EL (cell line): ENCODE measurements at regions not wholly inside any gene's neighbourhood (a gene's known extent, or its start where the extent isn't known, plus 50 kb on each side); places are given as distances from the start of the nearest gene placed in this dataset.
"Not testable (repeated sequence)": the region's sequence is repeated elsewhere in the genome, so short reads cannot be mapped to it uniquely, and the experiment has no call there.

Experiments used
- DNase-seq: peaks from one replicate; pipeline ENCODE4 v3.0.0-alpha.2; 2016

DNA sequence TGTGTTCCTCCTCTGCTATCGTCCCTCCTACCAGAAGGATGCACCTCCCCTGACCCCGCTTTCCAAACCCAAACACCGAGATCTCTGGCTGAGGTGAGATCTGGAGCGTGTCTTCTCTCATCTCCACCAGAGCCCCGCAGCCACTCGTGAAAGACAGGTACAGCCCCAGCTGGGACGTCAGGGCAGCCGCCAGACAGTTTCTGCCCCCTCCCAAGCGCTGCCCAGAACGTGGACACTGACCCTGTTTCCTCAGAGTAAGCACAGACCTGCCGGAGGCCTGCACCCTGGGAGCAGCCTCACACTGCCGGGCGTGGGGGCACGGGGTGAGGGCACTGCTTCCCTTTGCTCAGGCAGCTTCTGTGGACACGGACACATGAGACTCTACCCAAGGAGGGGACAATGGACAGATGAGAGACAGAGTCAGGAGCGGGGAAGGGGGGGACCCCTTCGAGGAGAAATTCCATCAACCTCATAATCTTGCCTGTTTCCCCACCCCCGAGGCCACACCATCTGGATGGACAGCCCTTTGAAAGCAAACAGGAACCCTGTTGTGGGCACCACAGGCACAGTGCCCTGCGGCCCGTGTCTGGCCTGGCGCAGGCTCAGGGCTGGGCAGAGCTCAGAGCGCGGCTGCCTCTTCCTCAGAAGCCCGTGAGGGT lies 210.6 kb downstream of the DLL1 start:
- DNase-seq: no peak

DNA sequence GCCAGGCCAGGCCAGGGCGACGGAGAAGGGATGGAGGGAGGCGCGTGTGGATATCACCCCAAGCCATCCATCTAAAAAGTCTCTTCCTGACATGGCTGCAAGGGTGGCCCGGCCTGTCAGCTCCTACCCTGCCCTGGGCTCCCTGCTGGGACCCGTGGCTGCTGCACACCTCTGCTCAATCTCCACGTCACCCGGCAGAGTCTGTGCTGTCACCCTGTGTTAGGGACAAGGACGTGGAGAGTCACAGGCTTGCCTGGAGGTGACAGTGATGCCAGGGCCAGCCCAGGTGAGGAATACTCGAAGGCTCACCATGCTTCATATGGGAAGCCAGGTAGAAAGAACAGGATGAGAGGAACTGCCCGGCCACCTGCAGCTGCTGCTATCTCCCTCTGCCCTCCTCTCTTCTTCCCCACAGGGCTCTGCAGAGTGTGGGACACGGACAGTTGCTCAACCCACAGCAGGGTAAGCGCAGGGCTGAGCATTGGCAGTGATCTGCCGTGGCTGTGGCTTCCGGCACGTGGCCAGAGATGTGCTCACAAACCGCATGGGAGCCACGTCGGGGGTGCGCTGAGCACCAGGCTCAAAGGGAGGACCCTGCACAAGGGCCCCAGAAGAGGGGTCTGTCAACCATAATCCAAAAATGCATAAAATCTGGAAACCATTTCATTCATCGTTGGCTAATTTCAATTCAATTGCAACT lies 214.3 kb downstream of the DLL1 start:
- DNase-seq: no peak

DNA sequence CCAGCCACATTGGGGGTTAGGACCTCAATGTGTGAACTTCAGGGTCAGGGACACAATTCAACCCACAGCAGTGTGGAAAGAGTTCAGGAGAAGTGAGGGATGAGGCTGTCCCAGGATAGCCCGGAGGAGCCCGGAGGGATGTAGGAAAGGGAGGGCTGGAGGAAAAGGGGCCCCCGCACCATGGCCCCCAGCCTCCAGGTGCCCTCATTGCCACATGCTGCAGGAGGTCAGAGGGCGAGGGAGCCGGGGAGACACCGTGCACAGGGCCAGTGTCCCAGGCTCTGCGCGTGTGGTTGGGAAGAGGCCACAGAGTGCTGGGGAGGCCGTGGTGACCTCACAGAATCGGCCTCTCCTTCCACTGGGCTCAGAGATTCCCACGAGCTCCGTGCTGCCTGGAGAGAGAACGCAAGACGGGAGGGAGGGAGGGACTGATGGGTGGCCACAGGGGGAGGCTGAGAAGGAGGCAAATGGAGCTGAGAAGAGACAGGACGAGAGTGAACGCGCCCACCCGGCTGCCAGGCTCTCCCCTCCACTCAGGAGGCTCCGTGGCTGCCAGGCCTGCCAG lies 215.1 kb downstream of the DLL1 start:
- DNase-seq: no peak

DNA sequence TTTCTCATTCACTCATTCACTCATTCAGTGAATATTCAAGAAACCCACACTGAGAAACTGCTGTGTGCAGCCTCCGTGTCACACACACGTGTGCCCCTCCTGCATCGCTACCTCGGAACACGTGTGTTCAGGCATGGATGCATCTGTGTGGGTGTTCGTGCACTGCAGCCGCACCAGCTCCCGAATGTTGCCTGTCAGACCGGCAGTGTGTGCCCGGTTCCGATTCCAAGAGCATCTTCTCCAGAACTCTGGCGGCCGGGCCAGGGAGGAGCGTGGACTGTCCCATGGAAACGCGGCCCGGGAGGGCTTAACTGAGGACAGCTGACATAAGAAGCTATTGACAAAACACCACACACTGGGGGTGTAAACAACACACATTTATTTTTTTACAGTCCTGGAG lies 216.0 kb downstream of the DLL1 start:
- DNase-seq: no peak

DNA sequence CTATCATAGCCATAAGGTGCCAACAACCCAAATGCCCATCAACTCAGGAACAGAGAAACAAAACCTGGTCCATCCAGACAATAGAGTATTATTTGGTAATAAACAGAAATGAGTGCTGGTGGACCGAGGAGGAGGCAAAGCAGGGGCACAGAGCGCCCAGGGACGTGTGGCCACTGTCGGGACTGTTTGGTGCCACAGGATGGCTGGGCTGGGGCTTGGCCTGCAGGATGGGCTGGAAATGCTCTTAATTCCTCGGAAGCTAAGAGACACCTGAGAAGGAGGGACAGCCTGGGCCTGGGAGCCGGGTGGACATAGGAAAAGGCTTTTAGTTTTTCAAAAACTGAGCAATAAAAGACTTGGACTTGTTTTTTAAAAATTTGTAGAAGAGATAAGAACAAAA lies 216.4 kb downstream of the DLL1 start:
- no peak for DNase-seq

DNA sequence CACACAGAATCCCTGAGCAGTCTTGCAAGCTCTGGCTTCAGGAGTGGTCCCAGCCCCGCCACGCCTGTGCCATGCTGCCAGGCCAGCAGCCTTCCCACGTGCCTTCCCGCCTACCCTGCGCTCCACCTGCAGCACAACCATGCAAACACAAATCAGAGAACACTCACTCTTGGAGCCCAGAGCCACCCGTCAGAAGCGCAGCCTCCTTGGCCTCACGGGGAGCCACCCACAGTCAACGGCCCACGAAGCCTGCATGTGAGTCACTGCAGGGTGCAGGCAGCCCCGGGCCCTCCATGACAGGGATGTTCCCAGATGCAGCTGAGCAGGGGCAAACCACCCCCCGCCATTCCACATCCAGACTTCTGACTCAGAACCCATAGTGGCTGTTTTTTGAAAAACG lies 217.0 kb downstream of the DLL1 start:
- DNase-seq: no peak

DNA sequence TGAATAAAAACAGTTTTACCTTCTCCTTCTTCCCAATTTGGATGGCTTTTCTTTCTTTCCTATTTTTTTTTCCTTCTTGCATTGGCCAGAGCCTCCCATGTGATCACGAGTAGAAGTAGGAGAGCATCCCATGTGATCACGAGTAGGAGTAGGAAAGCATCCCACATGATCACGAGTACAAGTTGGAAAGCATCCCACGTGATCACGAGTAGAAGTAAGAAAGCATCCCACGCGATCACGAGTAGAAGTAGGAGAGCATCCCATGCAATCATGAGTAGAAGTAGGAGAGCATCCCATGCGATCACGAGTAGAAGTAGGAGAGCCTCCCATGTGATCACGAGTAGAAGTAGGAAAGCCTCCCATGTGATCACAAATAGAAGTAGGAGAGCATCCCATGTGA lies 218.6 kb downstream of the DLL1 start:
- DNase-seq: no peak

DNA sequence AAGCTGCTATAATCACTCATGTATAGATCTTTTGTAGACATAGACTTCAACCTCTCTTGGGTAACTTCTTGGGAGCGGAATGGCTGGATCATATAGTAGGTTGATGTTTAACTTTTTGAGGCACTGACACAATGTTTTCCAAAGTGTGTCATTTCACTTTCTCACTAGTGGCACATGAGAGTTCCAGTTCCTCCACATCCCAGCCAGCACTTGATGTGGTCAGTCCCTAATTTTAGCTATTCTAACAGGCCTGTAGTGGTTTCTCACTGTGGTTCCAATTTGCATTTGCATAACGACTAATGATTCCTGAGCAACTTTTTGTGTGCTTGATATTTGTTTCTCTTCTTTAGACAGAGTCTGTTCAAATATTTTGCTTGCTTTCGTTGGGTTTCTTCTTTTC lies 221.3 kb downstream of the DLL1 start:
- DNase-seq: no peak

DNA sequence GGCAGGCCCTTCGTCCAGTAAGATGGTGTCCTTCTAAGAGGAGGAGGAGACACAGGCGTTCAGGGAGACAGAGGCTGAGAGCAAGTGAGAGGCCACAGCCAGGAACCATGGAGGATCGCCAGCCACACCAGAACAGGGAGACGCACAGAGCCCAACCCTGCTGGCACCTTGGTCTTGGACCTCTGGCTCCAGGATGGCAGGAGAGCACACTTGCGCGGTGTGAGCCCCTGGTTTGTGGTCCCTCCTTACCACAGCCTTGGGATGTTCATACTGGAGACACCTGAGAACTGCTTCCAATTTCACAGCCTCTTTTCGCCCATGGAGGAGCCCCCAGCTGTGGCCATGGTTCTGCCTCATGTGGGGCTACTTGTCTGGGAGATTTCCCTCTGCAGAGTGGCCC lies 222.4 kb downstream of the DLL1 start:
- no peak for DNase-seq

DNA sequence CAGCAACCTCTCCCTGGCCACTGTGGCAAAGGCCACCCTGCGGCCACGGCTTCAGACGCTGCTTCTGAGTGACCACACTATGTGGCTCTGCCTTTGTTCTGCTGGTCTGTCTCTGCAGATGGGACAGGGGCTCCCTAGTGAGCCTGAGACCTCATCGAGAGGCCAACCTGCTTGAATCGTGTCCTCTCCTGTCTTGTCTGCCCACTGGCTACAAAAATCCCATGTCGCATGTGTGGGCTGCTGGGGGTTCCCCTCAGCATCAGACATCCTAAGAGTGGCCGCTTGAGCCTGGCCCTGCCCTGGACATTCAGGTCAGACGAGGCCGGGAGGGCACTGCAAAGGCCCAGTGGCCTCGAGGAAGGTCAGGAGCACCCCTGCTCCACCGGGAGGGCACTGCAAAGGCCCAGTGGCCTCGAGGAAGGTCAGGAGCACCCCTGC lies 222.9 kb downstream of the DLL1 start:
- no peak for DNase-seq

DNA sequence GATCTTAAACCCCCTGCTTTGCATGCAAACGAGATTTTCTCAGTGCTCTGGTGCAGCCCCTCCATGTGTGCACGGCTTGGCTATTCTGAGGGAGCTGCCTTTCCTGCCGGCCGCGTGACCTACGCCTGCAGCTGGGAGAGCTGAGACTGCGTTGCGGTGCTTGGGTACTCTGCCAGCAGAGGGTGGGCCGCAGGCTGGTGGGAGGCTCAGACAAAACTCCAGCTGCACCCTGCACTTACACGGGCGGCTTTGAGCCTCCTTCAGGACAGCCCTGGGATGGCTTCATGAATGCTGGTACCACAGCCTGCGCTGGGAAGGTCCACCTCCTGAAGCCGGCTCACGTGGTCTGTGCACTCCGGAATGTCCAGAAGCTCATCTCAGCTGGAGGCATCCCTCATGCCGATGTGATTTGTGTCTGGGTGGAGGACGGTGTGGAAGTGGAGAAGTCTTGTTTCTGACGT lies 223.7 kb downstream of the DLL1 start:
- DNase-seq: no peak

DNA sequence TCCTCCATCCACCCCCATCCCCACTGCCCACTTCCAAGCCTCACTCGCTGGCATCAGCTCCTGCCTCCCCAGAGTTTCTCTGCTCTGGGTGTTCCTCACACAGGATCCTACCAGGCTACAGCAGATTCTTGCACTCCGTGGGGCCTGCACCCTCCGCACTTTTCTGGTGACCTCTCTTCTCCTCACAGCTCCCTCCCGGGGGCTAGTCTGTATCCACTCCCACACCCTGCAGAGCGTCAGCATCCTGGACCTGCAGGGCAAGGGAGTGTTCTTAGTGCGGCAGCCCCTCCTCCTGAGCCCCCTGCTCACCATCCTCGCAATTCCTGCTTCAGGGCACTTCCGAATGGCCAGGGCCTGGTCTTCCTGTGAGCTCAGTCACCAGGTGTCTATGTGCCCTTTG lies 224.2 kb downstream of the DLL1 start:
- DNase-seq: no peak

DNA sequence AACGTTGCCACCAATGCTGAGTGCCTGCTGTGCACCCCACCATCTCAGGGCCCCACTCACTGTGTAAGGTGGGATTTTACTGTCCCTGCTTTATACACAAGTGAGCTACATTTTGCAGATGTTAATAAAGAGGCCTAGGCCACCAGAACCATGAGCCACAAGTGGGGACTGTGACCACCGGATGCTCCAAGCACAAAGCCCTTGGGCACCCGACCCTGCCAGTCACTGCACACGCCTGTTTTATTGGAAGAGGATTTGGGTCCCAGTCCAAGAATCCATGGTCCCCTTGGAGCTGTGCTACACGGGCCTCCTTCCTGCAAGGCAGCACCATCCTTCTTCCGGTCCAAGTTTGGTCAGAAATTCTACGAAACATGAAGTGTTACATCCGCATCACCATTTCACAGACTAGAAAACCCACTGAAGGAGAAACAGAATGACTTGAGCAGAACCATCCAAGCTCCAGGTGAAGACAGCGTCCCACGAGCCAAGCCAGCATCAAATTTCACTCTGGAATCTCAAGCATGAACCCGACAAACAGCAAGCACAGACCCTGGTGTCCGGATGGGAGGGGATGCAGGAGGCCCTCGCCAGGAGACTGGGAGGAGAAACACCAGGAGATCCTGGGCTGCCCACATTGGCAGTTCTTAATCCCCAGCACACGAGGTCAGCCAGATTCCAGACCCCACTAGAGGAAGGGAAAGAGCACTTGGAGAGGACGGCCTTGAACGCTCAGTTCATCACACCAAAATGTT lies 226.9 kb downstream of the DLL1 start:
- no peak for DNase-seq

DNA sequence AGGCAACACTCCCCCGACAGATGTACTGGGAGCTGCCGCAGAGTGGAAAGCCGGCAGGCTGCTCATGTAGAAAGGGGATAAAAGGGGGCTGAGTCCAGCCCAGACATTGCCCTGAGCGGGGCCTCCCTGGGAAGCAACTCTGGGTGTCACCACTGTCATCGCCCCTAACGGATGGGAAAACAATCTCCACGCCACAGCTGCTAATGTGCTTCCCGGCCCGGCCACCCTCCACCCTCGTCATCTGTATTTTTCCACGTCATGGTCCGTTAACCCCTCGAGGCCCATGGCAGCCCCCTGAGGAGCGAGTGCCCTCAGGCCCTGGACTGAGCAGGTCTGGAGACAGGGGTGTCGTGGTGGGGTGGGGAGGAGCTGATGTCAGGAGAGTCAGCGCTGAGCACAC lies 227.4 kb downstream of the DLL1 start:
- no peak for DNase-seq

DNA sequence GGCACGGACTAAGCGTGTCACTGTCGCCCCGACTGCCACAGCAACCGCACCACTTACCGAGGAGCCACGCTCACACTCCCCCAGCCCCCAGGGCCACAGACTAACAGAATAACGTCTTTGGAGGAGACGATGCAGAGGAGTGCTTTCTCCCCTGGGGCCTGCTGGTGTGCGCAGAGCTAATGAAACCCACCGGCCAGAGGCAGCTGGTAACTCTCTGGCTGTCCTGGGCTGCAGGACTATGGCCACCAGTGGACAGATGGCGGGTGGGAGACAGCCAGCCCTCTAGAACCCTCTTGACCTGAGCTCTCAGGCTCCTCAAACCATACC lies 228.0 kb downstream of the DLL1 start:
- no peak for DNase-seq

DNA sequence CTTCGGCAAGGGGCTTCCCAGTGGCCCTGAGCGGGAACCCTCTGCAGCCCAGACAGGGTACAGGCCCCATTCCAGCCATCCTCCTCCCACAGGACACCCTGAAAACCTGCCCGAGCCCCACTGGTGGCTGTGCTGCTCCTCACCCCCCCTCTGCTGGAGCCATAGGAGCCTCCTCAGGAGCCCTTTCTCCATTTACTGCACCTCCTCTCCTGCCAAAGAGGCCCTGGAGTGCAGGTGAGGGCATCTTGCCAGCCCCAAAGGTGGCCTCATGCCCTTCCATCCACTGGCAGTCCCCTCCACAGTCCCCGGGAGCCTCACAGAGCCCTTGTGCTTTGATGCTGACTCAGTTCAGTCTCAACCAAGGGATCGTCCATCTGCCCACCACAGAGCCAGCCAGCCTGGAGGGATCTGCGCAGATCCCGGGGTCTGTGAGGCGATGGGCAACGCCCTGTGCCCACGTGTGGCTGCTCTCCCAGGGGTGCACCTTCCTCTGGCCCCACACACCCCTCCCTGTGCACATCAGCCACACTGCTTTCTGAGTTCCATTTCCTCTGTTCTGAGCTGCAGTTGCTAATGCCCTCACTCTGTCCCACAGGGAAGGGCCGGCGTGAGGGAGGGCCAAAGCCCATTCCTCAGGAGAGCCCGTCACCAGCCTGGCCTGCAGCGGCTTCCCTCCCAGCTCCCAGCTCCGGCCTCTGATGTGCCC lies 228.5 kb downstream of the DLL1 start:
- no peak for DNase-seq

DNA sequence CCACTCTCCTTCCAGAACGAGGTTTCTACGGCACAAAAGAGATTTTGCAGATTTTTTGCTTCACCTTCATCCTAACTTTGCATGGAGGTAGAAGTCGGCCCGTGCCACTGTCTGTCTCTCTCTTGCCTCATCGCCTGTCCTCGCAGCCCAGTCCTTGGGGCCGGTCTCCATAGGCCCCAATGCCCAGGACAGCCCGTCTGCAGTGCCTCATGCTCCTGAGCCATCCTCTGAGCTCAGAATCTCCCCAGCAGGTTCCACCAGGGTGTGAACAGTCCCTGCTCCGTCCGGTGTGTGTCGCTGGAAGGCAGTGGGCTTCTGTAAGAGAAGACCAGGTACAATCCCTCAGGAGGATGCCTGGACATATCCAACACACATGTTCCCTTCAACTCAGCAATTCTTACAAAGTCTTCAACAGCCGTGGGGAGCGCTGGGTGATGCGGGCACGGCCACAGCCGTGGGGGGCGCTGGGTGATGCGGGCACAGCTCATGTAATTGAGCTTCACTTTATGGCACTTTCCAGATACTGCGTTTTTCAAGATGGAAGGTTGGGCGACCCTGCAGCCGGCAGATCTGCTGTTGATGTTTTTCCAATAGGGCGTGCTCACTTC lies 231.9 kb downstream of the DLL1 start:
- no peak for DNase-seq

DNA sequence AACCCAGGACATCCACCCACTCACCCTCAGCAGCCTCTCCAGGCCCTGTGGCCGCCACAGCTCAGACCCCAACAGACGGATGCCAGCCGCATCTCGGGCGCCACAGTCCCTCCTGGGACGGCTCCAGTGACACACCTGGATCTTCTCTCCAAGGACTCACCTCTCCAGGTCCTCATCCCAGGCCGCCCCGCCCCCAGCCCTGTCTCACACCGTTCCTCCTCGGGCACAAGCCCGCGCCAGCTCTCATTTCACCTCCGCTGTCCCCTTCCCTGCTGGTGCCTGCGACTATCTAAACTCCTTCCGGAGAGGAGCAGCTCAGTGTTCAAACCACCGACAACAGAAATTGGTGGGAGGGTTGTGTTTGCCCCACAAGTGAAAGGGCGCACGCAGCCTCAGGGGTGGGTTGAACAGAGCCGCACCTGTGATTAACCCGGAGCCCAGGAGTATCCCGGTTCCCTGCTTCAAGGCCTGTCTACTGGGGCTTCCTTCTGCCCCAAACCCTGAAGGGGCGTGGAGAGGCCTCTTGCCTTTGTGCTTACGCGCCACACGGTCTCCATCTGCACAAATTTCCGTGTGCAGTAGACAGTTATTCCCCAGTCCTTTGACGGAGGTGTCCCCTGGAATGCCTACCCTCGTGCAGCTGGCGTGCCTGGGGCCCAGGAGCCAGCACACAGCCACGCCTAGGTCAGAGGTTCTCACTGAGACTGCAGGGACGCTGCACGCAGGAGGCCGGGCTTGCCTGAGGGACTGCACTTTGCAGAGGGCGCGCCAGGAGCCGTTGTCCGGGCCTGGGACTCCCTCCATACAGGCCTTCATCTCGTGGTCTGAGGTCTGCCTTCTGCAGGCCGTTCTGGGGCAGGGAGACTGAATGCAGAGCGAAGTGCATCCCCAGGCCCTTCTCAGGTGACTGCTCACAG lies 232.7 kb downstream of the DLL1 start:
- no peak for DNase-seq

DNA sequence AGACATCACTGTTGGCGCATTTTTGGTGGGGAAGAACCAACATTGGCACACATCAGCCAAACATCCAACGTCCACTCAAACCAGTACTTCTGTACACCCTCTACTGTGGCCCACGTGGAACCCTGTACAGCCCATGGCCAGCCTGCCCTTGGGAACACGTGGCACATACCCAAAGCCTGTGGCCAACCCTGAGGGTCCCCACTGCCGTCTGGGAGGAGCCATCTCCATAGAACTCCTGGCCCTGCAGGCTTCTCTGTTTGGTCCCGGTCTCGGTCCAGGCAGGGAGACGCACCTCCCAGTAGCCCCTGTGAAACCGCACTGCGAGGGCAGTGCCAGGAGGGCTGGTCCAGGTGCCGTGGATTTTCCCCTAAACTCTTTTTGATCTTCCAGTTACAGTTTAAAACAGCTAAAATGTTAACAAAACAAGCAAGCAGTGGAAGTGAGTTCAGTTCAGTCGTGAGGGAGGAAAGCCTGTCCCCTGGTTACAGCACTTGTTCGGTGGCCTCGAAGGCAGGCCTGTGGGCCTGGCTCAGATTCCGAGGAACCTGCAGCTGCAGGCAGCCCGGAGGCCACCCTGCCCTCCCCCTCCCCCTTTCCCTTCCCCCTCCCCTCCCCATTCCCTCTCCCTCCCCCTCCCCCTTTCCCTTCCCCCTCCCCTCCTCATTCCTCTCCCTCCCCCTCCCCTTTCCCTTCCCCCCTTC lies 233.7 kb downstream of the DLL1 start:
- no peak for DNase-seq

DNA sequence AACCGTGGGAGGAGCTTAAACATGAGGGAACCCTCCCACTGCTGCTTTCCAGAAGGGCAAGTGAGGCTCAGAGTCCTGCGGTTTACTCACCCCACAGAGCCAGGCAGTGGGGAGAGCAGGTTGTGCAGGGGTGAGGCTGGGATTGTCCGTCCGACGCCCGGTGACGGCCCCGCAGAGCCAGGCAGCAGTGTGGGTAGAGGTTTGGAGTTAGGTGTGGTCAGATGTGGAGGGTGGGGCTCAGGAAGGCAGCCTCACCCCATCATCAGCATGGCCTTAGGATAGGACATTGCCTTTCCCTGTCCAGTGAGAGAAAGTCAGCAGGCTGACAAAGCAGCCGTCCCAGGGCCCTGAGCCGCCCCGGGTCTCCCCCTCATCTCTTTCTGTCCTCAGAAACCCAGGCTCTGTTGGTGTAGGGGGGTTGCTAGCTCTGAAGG lies 234.6 kb downstream of the DLL1 start:
- DNase-seq: no peak

DNA sequence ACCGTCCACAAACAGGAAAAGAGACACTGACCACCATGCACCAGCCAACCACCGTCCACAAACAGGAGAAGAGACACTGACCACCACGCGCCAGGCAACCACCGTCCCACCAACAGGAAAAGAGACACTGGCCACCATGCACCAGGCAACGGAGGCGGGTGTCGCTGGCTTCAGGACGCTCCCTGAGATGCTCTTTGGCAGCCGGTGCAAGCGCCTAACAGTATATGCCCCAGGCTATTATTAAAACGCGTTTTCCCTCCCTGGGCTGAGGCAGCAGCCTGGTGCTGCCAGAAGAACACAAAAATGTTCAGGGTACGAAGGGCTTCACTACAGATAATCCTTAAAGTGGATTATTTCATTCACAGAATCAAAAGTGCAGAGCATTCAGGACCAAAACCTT lies 235.1 kb downstream of the DLL1 start:
- DNase-seq: not testable (repeated sequence)
